Gastrocnemius medialis (tissue), 4 donors: ENCODE measurements at regions not wholly inside any gene's neighbourhood (a gene's known extent, or its start where the extent isn't known, plus 50 kb on each side); places are given as distances from the start of the nearest gene placed in this dataset.

Source experiments
- POLR2A ChIP-seq, 2 donors: fragments of 450-650 bp; IDR thresholded peaks; one replicate each; pipeline ENCODE4 v1.6.1; 2017; ENCODE audit warnings: antibody characterized with exemption in 2 of 2, mild to moderate bottlenecking in 2 of 2, moderate library complexity in 2 of 2
- TF ChIP-seq, protein P1 (sequence below), 5 experiments: fragments of 450-650 bp in 3 of 5; fragments of 200-600 bp in 2 of 5; sonication (generic) in 2 of 5; IDR thresholded peaks in 4 of 5; conservative IDR thresholded peaks in 1 of 5; 1 replicate in 4 of 5; 2 replicates in 1 of 5; pipeline ENCODE4 v1.5.1; 2016 to 2019; ENCODE audit warnings: antibody characterized with exemption in 5 of 5, mild to moderate bottlenecking in 3 of 5, moderate library complexity in 3 of 5

DNA sequence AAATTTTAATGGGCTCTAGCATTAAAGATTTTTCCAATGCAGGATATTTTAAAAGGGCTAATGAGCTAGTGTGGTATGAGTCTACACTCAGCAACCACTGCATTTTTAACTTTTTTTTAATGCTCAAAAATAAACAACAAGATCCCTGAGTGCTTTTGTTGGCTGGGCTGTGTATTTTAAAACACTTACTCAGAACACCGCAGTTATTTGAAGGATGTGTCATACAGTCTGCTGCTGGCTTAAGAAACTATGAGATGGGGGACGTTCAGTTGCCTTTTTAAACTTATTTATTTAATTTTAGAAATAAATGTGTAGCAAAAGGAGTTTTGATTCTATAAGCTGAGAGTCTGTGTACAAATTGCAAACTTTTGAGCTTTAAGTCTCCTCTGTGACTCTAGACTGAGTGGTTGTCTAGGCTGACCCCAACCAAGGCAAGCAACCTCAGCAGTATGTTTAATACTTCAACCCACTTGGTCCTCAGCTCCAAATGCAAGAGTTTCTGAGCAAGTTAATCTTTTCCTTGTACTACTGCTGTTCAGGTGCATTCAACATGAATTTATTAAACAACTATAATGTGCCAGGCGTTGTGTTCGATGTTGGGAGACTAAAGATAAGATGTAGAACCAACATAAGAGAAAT is 278.6 kb upstream of the DIPK2B start:
- TF ChIP-seq, protein P1, sequence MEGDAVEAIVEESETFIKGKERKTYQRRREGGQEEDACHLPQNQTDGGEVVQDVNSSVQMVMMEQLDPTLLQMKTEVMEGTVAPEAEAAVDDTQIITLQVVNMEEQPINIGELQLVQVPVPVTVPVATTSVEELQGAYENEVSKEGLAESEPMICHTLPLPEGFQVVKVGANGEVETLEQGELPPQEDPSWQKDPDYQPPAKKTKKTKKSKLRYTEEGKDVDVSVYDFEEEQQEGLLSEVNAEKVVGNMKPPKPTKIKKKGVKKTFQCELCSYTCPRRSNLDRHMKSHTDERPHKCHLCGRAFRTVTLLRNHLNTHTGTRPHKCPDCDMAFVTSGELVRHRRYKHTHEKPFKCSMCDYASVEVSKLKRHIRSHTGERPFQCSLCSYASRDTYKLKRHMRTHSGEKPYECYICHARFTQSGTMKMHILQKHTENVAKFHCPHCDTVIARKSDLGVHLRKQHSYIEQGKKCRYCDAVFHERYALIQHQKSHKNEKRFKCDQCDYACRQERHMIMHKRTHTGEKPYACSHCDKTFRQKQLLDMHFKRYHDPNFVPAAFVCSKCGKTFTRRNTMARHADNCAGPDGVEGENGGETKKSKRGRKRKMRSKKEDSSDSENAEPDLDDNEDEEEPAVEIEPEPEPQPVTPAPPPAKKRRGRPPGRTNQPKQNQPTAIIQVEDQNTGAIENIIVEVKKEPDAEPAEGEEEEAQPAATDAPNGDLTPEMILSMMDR (IDR thresholded peaks at IDR 0.05 in 4 of 5, conservative IDR thresholded peaks at IDR 0.05 in 1 of 5) = no peak
- no peak for TF ChIP-seq POLR2A (IDR thresholded peaks at IDR 0.05)
